GM18520 (cell line): ENCODE measurements at regions not wholly inside any gene's neighbourhood (a gene's known extent, or its start where the extent isn't known, plus 50 kb on each side); places are given as distances from the start of the nearest gene placed in this dataset.

Experiments
- ATAC-seq: cut with Tn5 transposase; IDR thresholded peaks from one replicate; pipeline ENCODE4 v1.9.1; 2021; ENCODE audit not compliant: unreplicated experiment

GRCh38 chr5:44661851-44662250 lies 146.9 kb upstream of the MRPS30 start:
- ATAC-seq: no peak

- ATAC-seq: no peak
Measured at GRCh38 chr5:44660251-44660650, 148.5 kb upstream of the MRPS30 start.

- ATAC-seq: no peak
Measured at GRCh38 chr5:44659334-44659733, 149.4 kb upstream of the MRPS30 start.

GRCh38 chr5:44652674-44653073 lies 156.1 kb upstream of the MRPS30 start:
- no peak for ATAC-seq

- no peak for ATAC-seq
Measured at GRCh38 chr5:44646016-44646415, 162.7 kb upstream of the MRPS30 start.

GRCh38 chr5:44645502-44645901 lies 163.2 kb upstream of the MRPS30 start:
- no peak for ATAC-seq

GRCh38 chr5:44644628-44645027 lies 164.1 kb upstream of the MRPS30 start:
- ATAC-seq: no peak

GRCh38 chr5:44641820-44642219 lies 166.9 kb upstream of the MRPS30 start:
- ATAC-seq: no peak

GRCh38 chr5:44640945-44641456 lies 167.7 kb upstream of the MRPS30 start:
- no peak for ATAC-seq

GRCh38 chr5:44637916-44638869 lies 170.6 kb upstream of the MRPS30 start:
- no peak for ATAC-seq

- ATAC-seq: no peak
Measured at GRCh38 chr5:44632344-44632743, 176.4 kb upstream of the MRPS30 start.

- no peak for ATAC-seq
Measured at GRCh38 chr5:44626846-44627245, 181.9 kb upstream of the MRPS30 start.

GRCh38 chr5:44622331-44622730 lies 186.4 kb upstream of the MRPS30 start:
- no peak for ATAC-seq

GRCh38 chr5:44619875-44620610 lies 188.7 kb upstream of the MRPS30 start:
- ATAC-seq: no peak

- ATAC-seq: no peak
Measured at GRCh38 chr5:44614845-44615244, 193.9 kb upstream of the MRPS30 start.

- ATAC-seq: no peak
Measured at GRCh38 chr5:44613936-44614335, 194.8 kb upstream of the MRPS30 start.

- no peak for ATAC-seq
Measured at GRCh38 chr5:44605926-44606325, 202.8 kb upstream of the MRPS30 start.

GRCh38 chr5:44603496-44604272 lies 205.1 kb upstream of the MRPS30 start:
- no peak for ATAC-seq

- no peak for ATAC-seq
Measured at GRCh38 chr5:44574678-44575077, 185.5 kb upstream of the FGF10 start.

- no peak for ATAC-seq
Measured at GRCh38 chr5:44568519-44568918, 179.3 kb upstream of the FGF10 start.

GRCh38 chr5:44565902-44566301 lies 176.7 kb upstream of the FGF10 start:
- no peak for ATAC-seq
